ENCODE measurements at regions not wholly inside any gene's neighbourhood (a gene's known extent, or its start where the extent isn't known, plus 50 kb on each side); places are given as distances from the start of the nearest gene placed in this dataset.
"Not testable (repeated sequence)": the region's sequence is repeated elsewhere in the genome, so short reads cannot be mapped to it uniquely, and the experiment has no call there.

DNA sequence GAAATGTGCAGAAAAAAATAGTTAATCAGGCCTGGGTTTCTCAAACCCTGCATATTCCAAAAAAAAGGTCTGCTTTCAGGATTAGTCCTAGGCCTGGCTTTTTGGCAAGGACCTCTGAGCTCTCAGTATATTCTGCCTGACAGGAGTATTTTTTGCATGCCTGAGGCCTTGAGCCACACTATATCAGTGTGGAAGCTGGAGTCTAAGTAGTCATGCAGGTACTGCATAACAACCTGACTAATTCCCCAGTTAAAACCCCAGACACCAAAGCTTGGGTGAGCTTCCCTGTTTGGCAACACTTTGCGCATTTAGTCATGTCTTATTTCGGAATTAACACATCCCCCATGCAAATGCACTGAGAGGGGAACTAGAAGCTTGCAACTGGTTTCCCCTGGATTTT lies 359.5 kb downstream of the CETN3 start:
- peak; percentile 66 for DNase-seq

DNA sequence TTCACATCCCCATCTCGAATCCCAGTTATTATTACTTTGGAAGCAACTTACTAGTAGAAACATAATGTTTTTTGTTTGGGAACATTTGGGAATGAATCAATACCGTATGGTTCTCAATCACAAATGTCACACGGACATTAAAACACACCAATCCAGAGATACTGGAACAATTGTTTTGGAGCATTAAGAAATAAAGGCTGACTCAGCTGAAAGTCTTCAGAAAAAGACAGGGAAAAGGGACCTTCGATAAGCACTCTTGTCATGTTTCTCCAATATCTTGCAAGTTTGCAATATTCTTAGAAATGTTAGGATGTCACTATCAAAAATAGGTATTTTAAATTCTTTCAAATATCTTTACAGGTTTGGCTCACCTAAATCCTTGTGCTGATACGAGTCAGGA lies 362.4 kb downstream of the CETN3 start:
- no peak for DNase-seq

DNA sequence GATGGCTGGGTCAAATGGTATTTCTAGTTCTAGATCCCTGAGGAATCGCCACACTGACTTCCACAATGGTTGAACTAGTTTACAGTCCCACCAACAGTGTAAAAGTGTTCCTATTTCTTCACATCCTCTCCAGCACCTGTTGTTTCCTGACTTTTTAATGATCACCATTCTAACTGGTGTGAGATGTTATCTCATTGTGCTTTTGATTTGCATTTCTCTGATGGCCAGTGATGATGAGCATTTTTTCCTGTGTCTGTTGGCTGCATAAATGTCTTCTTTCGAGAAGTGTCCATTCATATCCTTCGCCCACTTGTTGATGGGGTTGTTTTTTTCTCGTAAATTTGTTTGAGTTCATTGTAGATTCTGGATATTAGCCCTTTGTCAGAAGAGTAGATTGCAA lies 369.5 kb downstream of the CETN3 start:
- DNase-seq: not testable (repeated sequence)

DNA sequence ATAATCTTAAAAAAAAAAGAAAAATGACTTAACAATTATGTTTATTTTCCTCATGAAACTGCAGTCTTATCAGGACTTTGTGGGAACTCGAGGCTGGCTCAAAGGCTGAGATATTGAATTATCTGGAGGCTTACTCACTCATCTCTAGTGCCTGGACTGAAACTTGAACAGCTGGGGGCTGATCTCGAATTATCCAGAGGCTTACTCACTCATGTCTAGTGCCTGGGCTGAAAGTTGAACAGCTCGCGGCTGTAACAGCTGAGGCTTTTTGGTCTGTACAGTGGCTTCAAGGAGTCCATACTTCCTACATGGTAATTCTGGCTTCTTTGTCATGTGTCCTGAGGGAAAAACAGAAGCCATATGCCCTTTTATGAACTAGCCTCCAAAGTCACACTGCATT lies 371.9 kb downstream of the CETN3 start:
- DNase-seq: peak; percentile 55

DNA sequence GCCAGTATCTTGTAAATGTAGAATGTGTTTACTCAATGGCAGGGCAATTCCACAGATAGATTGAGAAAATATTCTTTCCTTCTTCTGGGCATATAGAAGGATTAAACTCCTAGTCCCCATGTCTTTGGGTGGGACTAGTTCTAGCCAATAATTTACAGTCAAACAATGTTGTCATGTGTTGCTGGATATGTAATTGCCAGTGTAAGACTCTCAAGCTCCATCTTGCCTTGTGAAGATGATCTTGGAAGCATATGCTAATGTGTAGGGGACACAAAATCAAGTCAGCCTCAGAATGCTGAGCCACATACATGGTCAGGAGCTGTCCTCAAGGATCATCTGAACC lies 386.9 kb downstream of the CETN3 start:
- no peak for DNase-seq

DNA sequence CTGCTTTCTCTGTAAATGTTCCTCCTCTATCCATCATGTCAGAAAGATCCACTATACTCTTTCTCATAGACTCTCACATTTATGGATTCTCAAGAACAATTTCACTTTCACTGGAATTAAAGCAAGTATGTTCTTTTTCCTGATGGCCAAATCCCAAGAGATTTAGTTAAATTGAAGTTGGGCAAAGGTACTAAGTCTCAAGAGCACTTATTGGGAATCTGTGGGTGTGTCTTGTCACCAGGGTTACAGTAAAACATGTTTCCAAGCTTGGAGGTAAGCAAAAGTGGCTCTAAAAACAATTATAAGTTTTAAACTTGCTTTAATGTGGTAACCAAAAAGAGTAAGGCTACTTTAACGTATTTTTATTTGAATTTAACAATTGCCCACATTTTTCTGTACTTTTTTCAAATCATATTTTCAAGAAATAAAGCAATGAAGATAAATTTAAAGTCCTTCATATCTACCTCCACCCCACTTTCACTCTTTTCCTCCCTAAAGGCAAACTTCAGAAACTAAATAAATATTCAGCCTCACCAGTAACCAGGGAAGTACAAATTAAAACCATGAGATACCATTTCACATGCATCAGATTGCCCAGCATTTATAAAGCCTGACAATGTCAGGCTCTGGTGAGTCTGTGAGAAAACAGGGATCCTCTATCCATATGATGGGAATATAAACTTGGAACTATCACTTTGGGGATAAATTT lies 387.4 kb downstream of the CETN3 start:
- no peak for DNase-seq

DNA sequence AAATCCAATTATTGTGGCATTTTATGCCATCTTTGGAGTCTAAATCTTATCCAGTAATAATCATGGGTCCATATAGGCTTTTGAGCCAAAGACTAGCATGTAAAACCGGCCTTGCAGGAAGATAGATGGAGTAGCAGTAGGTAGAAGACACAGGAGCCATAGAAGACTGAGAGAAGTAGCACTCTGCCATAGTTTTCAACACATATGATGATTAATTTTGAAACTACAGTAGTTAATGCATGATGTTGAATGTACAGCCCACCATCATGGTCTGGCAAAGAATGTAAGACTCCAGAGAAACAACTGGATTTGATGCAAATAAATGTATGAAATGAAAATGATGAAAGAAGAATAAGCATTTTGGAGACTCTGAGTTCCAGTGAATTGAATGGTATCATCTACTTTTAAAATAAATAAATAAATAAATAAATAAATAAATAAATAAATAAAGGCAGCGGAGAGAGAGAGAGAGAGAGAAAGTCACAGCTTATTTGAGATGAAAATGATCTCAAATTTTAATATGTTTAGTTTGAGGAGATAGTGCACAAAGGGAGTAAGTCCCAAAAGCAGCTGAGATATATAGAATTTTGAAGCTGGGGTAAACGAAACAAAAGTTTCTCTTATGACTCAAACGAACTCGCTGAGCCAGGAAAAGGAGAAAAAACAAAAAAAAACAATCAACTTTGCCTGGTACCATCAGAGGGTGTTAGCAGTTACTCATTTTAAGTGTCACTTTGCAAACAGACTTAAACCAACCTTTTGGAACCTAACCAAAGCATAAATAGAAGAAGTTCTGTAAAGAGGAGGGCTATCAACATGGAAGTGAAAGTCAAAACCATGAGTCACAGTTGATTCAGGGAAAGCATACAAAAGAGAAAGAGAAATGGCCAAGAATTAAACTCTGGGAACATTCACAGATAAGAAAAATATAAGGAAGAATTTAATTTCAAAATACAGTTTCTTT lies 388.7 kb downstream of the CETN3 start:
- DNase-seq: no peak

DNA sequence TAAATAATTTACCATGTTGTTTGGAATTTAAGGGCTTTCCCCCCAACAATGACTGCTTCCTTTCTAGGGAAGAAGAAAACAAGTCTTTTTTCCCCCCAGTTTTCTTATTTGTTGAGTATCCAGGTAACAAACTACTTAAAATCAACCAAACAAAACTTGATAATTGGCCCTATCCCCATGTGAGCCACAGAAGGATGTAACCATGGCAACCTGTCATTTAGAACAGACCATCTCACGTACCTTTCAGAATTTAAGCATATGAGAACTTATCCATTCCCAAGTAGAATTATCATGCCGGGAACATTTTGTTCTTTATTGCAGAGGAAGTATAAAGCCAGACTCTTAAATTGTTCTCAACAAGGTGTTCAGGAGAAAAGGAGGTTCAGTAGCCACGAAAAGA lies 392.3 kb downstream of the CETN3 start:
- no peak for DNase-seq

DNA sequence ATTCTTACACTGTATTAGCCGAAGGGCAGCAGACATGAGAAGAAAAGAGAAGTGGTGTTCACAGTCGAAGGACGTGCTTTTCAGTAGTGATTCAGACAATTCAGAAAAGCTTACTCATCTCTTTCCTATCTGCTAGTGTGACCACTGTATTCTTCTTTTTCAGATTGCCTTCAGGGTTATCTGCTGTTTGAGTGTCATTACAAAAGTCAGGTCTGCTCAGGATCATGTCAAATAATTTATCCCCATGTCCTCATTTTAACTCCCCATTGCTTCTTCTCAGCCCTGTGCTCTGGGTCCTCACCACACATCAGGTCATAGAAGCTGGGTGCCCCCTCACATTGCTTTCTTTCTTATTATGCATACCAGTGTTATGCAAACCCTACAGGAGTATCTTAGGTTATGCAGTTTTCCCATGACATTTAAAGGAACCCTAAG lies 394.0 kb downstream of the CETN3 start:
- DNase-seq: no peak

DNA sequence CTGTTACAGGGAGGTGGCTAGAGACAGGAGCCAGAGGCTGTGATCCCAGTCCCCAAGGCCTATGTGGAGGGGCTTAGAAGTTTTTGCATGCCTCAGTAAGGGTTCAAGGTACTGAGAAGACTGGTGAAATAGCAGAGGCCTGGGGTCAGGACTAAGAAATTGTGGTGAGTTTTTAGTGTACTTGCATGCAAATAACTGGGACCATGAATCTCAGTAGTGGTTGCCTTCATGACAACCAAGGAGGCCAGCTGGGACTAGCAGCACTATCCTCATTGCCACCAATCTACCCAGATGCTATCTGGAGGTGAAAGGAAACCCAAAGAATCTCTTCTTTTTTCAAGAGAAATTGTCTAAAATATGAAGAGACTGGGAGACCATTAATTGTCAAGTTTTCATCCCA lies 395.1 kb downstream of the CETN3 start:
- DNase-seq: no peak

DNA sequence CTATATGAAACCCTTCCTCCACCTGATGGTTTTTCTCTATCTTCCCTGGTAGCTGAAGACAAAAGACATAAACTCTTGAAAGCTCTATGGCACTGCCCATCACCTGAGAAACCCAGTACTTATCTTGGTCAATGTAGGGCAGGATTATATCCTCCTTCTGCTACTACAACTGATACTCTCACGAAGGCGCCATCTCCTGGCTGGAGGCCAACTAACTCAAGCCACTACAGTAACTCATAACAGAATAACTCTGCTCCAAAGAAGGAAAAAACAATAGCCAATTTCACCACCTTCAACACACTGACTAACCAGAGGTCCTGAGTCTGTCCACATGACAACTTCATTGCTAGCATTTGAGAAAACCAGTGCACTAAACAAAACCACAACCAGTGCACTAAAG lies 409.2 kb downstream of the CETN3 start:
- no peak for DNase-seq

DNA sequence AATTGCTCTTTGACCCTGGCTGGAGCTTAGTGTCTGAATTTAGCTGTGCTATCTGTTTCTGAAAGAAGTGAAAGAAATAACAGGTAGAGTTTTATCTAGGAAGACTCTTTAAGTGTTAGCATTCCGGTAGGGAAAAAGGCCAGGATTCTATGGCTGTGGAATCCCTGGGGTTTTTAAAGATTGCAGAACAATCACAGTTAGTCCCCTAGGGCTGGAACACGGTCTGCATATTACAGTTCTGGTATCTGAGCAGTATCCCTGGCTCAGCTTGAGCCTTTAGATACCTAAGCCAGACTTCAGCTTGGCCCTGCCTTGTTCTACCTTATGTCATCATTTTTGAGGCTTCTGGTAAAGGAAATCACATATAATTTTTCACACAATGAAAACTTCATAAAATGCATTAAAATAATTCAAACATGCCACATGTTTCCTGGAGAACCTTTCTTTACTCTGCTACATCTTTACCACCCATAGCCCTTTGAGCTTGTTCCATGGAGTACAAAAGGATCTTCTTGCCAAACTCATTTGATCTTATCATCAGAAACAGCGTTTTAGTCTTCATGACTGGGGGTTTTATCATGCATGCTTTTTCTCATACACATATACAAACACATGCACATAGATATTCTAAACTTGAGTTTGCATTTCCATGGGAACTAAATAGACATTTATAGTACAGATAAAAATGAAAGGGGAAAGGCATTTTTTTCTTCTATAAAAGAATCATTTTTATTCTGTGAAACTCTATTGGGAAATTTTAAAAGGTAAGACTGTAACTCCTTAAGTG lies 410.8 kb downstream of the CETN3 start:
- no peak for DNase-seq

DNA sequence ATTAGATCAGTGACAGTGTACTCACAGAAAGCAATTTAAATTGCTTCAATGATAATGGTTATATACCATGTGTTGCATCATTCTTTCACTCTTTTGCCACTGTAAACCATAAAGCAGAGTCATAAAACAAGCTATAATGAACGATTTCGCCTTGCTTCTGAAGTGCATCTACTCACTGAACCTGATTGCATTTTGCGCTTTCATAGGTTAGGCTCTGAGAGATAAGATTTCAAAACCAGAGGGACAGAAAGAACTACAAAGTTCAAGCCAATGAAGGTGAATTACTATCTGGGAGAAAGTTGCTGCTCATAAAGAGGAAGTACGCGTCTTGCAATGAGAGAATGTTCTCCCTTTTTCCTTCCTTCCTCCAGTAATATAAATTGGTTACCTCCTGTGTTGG lies 412.7 kb downstream of the CETN3 start:
- DNase-seq: no peak

DNA sequence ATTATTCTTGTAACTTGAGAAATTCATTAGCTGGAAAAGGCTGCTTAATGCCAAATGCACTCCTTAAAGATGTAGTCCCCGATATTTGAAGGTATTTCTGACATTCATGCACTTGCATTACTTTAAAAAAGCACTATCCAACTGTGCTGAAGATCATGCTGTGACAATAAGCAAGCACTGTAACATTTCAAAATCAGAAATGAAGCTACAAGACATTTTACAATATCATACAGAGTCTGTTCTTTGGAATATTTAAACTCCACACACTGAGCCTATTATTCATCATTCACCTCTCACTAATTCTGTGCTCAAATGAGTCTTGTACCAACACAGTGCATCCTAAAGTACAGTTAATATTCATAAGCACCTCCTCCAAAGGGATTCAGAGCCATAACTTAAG lies 413.2 kb downstream of the CETN3 start:
- DNase-seq: no peak

DNA sequence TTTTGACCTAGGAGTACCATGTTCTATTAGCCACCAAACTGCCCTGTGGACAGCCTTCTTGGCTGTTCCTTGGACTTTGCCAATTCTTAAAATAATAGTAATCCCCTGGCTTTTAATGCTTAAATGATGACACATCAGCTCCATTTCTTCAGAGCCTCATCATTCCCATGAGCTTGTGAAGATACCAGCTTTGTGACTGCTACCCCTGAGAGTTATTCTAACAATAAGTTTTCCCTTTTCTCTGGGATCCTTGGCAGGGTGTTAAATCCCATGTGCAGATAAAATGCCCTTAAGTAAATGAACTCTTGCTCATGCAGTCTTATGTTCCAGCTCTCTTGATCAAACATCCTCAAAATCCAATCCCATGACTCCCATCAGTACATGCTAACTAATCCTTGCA lies 415.3 kb downstream of the CETN3 start:
- DNase-seq: no peak

DNA sequence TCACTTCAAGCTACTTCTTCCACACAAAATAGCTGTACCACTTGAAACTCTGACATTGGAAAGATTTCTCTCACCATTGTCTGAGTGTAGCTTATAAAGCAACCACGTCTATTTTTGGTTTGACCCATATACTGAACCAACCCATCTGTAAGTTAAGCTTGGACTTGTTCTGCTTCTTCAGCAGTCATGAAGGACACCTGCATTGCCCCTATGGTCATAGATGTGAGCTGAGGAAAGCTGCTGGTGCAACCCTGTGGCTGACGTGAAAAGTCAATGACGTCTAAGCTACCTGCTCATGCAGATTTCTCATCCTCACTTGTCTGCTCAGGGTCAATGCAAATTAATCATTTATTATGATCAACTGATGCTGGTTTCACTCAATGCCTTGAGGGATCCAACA lies 417.4 kb downstream of the CETN3 start:
- DNase-seq: no peak

DNA sequence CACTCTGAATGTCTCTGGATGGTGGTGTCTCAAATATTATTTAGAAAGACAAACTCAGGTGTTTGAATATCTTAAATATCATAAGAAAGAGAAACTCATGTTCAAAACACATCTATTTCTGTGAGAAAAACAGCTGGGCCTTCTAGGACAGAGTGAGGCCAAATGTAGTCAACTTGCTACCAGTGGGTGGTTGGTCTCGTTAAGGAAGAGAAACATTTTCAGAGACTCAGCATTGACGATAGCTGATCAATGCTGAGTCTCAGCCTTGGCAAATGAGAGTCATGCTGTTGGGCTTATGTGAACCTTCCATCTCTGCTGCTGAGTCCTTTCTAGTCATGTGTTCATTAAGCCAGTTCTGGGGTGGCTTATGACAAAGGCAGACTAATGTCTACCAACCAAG lies 418.0 kb downstream of the CETN3 start:
- no peak for DNase-seq

DNA sequence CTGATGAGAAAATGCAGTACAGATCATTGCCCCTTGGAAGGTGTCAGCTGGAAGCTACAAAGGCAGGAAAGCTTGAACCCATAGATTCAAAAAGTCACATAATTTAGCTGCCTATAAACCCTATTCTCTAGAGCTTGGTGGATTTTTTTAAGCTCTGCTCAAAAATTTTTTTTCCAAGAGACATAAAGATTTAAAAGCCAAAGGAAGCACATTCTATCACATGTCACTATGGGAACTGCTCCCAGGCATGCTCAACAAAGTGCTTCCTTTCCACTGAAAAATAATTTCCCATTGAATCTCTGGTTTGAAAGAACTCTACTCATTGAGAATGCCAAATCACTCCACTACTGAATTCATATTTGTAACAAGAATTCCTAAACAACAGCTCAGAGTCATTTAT lies 419.8 kb downstream of the CETN3 start:
- DNase-seq: no peak

DNA sequence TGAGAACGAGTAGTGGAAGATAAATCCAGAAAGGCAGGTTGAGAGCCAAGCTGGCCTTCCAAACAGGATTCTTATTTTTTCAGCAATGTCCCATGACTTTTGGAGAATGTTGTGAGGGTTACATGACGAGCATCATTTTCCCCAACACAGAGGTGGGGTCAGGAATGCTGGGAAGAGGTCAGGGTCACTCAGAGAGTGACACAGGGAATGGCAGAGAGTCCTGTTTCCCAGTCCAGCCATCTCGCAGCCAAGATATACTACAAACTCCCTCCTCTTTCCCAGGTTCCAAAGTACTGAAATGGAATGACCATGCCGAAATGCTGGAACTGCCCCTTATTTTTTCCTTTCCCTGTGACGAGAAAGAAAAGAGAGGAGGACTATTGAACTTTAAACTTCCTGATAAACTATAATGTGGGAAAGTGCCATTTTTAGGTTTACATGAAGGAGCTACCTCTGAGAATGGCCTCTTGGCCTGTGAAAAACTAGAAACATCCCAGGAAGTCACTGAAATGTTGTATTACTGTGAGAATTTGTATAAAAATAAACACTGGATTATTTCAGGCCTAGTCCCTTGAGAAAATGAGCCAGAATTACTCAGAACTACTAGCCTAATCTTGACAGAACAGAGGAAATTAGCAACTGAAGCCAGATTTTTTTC lies 420.4 kb downstream of the CETN3 start:
- DNase-seq: no peak

DNA sequence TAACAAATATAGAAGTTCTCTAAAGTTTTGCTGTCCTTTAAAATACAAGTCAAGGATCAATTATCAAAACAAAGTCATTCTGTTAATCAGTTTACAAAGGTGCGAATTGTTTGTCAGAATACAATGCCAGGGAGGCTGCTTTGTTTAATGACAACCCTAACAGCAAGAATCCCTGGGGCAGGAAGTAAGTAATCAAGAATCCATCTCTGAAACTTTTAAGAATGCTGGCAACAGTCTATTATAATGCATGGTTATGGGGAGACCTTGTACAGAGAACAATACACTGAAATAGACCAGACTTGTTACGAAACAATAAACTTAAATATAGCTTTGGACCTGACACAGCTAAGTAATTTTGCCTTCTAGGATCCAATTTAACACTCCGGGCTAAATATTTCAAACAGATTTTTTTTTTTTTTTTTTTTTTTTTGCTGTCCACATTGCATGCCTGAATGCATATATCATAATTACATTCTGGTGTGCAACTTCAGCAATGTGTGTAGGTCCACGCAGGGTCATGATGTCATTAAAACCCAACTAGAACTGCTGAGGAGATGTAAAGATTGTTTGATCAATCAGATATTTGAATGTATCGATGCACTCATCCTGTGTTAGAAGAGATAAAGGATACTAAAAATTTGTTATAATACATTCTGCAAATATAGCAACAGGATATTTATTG lies 421.3 kb downstream of the CETN3 start:
- no peak for DNase-seq

DNA sequence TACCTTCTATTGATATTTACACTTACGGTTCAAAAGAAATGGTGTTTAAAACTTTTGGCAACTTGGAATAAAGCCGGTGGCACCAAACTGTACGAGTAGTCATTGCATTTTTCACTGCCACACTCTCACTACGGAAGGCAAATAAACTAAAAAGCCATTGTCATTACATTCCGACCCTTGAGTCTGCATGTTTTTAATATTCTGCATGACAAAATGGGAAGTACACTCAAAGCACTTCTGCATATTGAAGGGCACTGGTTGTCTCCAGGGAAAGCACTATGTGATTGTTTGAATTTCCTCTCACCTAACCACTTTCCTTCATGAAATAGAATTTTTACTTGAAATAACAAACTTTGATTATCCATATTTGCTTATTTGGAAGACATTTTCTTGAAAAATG lies 426.3 kb downstream of the CETN3 start:
- DNase-seq: no peak

Measured in islet precursor cell (in vitro differentiated cells).